Erythroblast (primary cell): ENCODE measurements at regions not wholly inside any gene's neighbourhood (a gene's known extent, or its start where the extent isn't known, plus 50 kb on each side); places are given as distances from the start of the nearest gene placed in this dataset.

ENCODE experiments used
- GATA1 ChIP-seq: IDR thresholded peaks from 2 replicates; pipeline ENCODE4 v1.6.1; 2011; ENCODE audit warnings: low read depth, mild to moderate bottlenecking, control low read depth, low read length, moderate library complexity
- POLR2A ChIP-seq: IDR thresholded peaks from 2 replicates; pipeline ENCODE4 v1.6.1; 2011; ENCODE audit warnings: mild to moderate bottlenecking, low read length

GRCh38 chr2:147440734-147441133 is 404.1 kb upstream of the ACVR2A start:
- TF ChIP-seq POLR2A = no peak
- TF ChIP-seq GATA1 = no peak
